ENCODE measurements at regions not wholly inside any gene's neighbourhood (a gene's known extent, or its start where the extent isn't known, plus 50 kb on each side); places are given as distances from the start of the nearest gene placed in this dataset.

DNA sequence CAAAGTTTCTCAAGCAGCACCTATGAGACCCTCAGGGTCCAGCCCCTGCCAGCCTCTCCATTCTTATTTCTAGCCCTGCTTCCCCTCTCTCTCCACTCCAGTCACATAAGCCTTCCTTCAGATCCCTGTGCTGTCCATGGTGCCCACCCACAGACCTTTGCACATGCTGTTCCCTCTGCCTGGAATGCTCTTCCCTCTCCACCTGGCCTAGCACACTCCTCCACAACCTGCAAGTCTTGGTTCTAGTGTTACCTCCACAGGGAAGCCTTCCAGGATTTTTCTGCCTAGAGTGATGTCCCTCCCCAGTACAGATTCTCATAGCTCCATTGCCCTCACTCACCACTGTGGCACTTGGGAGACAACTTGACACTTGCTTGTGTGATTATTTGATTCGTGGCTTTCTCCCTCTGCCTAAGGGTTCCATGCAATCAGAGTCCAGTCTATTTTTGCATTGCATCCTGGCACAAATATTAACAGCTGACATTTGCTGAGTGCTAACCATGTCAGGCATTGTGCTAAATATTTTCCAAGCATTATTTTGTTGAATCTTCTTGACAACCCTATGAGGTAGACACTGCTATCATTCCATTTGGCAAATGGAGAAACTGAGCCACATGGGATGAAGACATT is 127.3 kb downstream of the SYF2 start:
- no peak for DNase-seq (ENCODE audit: extremely low spot score)
- H3K4me3 ChIP-seq = no peak overlapping the region
- 63% methylated on average over 1 of the region's 1 CpG for WGBS
- intact Hi-C loops (cut with DNase I) = loop anchor here (5.0 kb wide), 1 partner anchor 258 kb away; no protein-coding TSS in a partner anchor
- no peaks in the 10 kb centered on the region for H3K36me3 ChIP-seq
- peaks cover 0 to 55% (median 0%) of the 10 kb centered on the region in 4 donors for H3K27me3 ChIP-seq
- no peak overlapping the region for H3K27ac ChIP-seq (replicated peaks in 1 of 4)
- TF ChIP-seq, protein P1, sequence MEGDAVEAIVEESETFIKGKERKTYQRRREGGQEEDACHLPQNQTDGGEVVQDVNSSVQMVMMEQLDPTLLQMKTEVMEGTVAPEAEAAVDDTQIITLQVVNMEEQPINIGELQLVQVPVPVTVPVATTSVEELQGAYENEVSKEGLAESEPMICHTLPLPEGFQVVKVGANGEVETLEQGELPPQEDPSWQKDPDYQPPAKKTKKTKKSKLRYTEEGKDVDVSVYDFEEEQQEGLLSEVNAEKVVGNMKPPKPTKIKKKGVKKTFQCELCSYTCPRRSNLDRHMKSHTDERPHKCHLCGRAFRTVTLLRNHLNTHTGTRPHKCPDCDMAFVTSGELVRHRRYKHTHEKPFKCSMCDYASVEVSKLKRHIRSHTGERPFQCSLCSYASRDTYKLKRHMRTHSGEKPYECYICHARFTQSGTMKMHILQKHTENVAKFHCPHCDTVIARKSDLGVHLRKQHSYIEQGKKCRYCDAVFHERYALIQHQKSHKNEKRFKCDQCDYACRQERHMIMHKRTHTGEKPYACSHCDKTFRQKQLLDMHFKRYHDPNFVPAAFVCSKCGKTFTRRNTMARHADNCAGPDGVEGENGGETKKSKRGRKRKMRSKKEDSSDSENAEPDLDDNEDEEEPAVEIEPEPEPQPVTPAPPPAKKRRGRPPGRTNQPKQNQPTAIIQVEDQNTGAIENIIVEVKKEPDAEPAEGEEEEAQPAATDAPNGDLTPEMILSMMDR (IDR thresholded peaks at IDR 0.05) = no peak
- TF ChIP-seq EP300 (IDR thresholded peaks at IDR 0.05) = no peak
- TF ChIP-seq POLR2A (IDR thresholded peaks at IDR 0.05; ENCODE audit: low read depth) = no peak
- no peak for TF ChIP-seq POLR2AphosphoS5 (IDR thresholded peaks at IDR 0.05)
- H3K9me3 ChIP-seq = peaks cover 0 to 10% (median 8%) of the 10 kb centered on the region in 4 donors
- no peaks in the 10 kb centered on the region for H3K4me1 ChIP-seq

DNA sequence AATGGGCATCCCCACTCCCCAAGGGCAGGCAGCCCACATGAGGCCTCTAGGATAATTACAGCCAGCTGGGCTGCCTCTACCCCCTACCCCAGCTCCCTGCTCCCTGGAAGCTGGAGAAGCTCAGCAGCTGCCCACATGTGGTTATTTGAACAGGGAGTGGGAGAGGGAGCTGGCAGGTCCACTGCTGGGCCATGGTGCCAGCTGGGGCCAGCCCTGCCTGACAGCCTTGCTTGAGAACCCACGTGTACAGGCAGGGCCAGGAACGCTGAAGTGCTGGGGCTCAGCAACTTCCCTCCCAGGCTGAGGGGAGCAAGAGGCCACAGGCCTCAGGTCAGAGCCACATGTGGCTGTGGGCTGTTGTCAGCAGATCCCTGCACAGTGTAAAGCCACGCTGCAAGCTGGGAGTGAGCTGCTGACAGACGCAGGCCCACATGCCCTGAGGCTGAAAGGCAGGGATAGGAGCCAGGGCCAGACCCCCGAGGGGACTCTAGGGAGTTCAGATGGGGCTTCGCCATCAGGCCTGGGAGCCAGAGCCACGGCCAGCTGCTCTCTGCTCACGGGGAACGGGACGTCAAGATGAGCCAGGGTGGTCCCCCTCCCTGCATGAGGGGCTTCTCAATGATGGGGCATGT is 129.0 kb downstream of the SYF2 start:
- intact Hi-C loops (cut with DNase I) = loop anchor here (5.0 kb wide), 1 partner anchor 256 kb away; no protein-coding TSS in a partner anchor
- no peaks in the 10 kb centered on the region for H3K36me3 ChIP-seq
- no peak overlapping the region for H3K4me3 ChIP-seq
- no peak for DNase-seq (ENCODE audit: extremely low spot score)
- H3K4me1 ChIP-seq = peaks cover 0 to 4% (median 0%) of the 10 kb centered on the region in 4 donors
- H3K9me3 ChIP-seq = no peaks in the 10 kb centered on the region
- no peak for TF ChIP-seq EP300 (IDR thresholded peaks at IDR 0.05)
- TF ChIP-seq, protein P1 (IDR thresholded peaks at IDR 0.05) = no peak
- no peak for TF ChIP-seq POLR2A (IDR thresholded peaks at IDR 0.05; ENCODE audit: low read depth)
- TF ChIP-seq POLR2AphosphoS5 (IDR thresholded peaks at IDR 0.05) = no peak
- WGBS = 60% methylated on average over 3 of the region's 10 CpGs
- H3K27me3 ChIP-seq = peaks cover 0 to 57% (median 0%) of the 10 kb centered on the region in 4 donors
- H3K27ac ChIP-seq (replicated peaks in 1 of 4) = no peak overlapping the region

DNA sequence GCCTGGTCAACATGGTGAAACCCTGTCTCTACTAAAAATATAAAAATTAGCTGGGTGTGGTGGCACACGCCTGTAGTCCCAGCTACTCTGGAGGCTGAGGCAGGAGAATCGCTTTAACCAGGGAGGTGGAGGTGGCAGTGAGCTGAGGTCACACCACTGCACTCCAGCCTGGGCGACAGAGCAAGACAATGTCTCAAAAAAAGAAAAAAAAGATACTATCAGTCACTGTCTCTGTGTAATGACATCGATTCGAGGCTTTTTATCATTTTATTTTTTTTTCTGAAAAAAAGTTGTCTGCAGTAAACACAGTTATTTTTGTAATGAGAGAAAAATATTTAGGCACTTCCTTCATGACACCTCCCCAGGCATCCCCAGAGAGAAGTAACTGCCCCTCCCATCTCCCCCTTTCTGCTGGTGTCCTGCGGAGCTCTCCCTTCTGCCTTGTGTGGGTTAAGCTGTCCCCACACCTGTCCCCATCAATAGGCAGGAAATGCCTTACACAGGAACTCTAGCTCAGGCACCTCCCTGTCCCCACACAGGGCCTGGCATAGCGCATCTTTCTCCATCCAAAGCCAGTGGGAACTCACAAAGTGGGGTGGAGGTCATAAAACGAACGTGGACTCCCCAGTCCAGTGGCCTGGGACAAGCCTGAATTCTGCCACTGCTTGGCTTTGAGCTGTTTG is 132.0 kb downstream of the SYF2 start:
- no peak for TF ChIP-seq POLR2AphosphoS5 (IDR thresholded peaks at IDR 0.05)
- TF ChIP-seq, protein P1 (IDR thresholded peaks at IDR 0.05) = no peak
- no peak for TF ChIP-seq POLR2A (IDR thresholded peaks at IDR 0.05; ENCODE audit: low read depth)
- no peak for TF ChIP-seq EP300 (IDR thresholded peaks at IDR 0.05)
- H3K36me3 ChIP-seq = no peaks in the 10 kb centered on the region
- WGBS = 81% methylated on average over 8 of the region's 9 CpGs
- no peak overlapping the region for H3K27ac ChIP-seq (replicated peaks in 1 of 4)
- no peak overlapping the region for H3K4me3 ChIP-seq
- H3K4me1 ChIP-seq = peaks cover 0 to 4% (median 0%) of the 10 kb centered on the region in 4 donors
- peaks cover 0 to 41% (median 0%) of the 10 kb centered on the region in 4 donors for H3K27me3 ChIP-seq
- intact Hi-C loops (cut with DNase I) = loop anchor here (5.0 kb wide), 1 partner anchor 253 kb away; no protein-coding TSS in a partner anchor
- no peaks in the 10 kb centered on the region for H3K9me3 ChIP-seq
- no peak for DNase-seq (ENCODE audit: extremely low spot score)

DNA sequence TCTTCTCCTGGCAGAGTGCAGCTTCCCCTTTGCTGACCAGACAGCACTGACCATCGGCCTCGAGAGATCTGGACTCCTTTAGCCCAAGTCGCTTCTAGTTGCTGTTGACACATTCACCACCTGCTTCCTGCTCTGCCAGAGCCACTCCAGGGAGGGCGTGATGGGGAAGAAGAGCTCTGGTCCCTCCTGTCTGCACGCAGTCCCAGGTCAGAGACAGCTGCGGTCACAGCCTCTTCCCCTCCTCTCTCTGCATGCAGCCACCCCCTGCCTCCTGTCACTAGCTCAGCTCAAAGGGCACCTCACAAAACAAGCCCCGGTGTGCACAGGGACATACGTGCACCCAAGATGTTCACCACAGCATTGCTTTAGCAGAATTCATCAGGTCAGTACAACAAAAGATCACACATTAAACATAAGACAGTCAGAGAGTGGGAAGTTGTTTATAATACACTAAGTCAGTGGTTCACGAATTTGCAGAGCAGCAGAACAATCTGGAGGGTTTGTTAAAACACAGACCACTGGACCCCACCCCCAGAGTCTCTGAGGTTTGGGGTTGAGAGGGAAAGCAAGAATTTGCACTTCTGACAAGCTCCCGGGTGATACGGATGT is 132.9 kb downstream of the SYF2 start:
- Histone ChIP-seq H3K27ac (replicated peaks in 1 of 4) (no peak overlapping the region), H3K27me3 (peaks cover 0 to 33% (median 0%) of the 10 kb centered on the region in 4 donors), H3K4me1 (peaks cover 0 to 4% (median 0%) of the 10 kb centered on the region in 4 donors), H3K9me3 (peaks cover 0 to 1% (median 0%) of the 10 kb centered on the region in 4 donors), H3K4me3 (no peak overlapping the region), H3K36me3 (no peaks in the 10 kb centered on the region)
- 17% methylated on average over 11 of the region's 11 CpGs for WGBS
- TF ChIP-seq POLR2AphosphoS5 (IDR thresholded peaks at IDR 0.05) = no peak
- intact Hi-C loops (cut with DNase I) = loop anchor here (10.0 kb wide), 1 partner anchor 165 kb away; the partner anchor contains the start of gene RUNX3
- no peak for DNase-seq (ENCODE audit: extremely low spot score)
